Panc1 (cell line): ENCODE measurements at regions not wholly inside any gene's neighbourhood (a gene's known extent, or its start where the extent isn't known, plus 50 kb on each side); places are given as distances from the start of the nearest gene placed in this dataset.

ENCODE experiments used
- CTCF ChIP-seq: fragments of 450-650 bp; IDR thresholded peaks from 2 replicates; pipeline ENCODE4 v1.5.1; 2017; ENCODE audit warnings: mild to moderate bottlenecking
- POLR2AphosphoS5 ChIP-seq: IDR thresholded peaks from 2 replicates; pipeline ENCODE4 v1.6.1; 2012; ENCODE audit warnings: mild to moderate bottlenecking, low read depth, low read length, moderate library complexity

- TF ChIP-seq POLR2AphosphoS5 = no peak
- TF ChIP-seq CTCF = no peak
These were observed 68.2 kb downstream of the KATNIP start for GRCh38 chr16:27618165-27618564.
